ENCODE measurements at regions not wholly inside any gene's neighbourhood (a gene's known extent, or its start where the extent isn't known, plus 50 kb on each side); places are given as distances from the start of the nearest gene placed in this dataset.

GRCh38 chr18:22109535-22109934 lies 59.9 kb upstream of the GATA6 start:
- TF ChIP-seq, protein P1, sequence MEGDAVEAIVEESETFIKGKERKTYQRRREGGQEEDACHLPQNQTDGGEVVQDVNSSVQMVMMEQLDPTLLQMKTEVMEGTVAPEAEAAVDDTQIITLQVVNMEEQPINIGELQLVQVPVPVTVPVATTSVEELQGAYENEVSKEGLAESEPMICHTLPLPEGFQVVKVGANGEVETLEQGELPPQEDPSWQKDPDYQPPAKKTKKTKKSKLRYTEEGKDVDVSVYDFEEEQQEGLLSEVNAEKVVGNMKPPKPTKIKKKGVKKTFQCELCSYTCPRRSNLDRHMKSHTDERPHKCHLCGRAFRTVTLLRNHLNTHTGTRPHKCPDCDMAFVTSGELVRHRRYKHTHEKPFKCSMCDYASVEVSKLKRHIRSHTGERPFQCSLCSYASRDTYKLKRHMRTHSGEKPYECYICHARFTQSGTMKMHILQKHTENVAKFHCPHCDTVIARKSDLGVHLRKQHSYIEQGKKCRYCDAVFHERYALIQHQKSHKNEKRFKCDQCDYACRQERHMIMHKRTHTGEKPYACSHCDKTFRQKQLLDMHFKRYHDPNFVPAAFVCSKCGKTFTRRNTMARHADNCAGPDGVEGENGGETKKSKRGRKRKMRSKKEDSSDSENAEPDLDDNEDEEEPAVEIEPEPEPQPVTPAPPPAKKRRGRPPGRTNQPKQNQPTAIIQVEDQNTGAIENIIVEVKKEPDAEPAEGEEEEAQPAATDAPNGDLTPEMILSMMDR (IDR thresholded peaks at IDR 0.05; ENCODE audit: borderline replicate concordance, extremely low read depth, low read length, poor library complexity, severe bottlenecking), result no peak
- TF ChIP-seq EZH2 (IDR thresholded peaks at IDR 0.05; ENCODE audit: borderline replicate concordance, low read depth, low read length, severe bottlenecking), result no peak
